OCI-M2 (cell line): ENCODE measurements at regions not wholly inside any gene's neighbourhood (a gene's known extent, or its start where the extent isn't known, plus 50 kb on each side); places are given as distances from the start of the nearest gene placed in this dataset.
"Not testable (repeated sequence)": the region's sequence is repeated elsewhere in the genome, so short reads cannot be mapped to it uniquely, and the experiment has no call there.

Experiments
- DNase-seq: peaks from one replicate; lab custom pipeline; 2025; ENCODE audit not compliant: unreplicated experiment; lab: John Stamatoyannopoulos, UW

- no peak for DNase-seq
Measured at GRCh38 chr14:105853907-105854599, 327.7 kb downstream of the TMEM121 start.

GRCh38 chr14:105854600-105855245 lies 328.3 kb downstream of the TMEM121 start:
- no peak for DNase-seq

GRCh38 chr14:105855246-105855892 lies 329.0 kb downstream of the TMEM121 start:
- no peak for DNase-seq

GRCh38 chr14:105855893-105856675 lies 329.7 kb downstream of the TMEM121 start:
- no peak for DNase-seq

GRCh38 chr14:105856676-105857219 lies 330.4 kb downstream of the TMEM121 start:
- DNase-seq = no peak

GRCh38 chr14:105857220-105857825 lies 330.9 kb downstream of the TMEM121 start:
- DNase-seq = no peak

- no peak for DNase-seq
Measured at GRCh38 chr14:105857826-105858675, 331.7 kb downstream of the TMEM121 start.

GRCh38 chr14:105858676-105859025 lies 332.3 kb downstream of the TMEM121 start:
- no peak for DNase-seq

GRCh38 chr14:105859073-105859716 lies 332.8 kb downstream of the TMEM121 start:
- not testable (repeated sequence) for DNase-seq

GRCh38 chr14:105859717-105860614 lies 333.6 kb downstream of the TMEM121 start:
- DNase-seq = no peak

- no peak for DNase-seq
Measured at GRCh38 chr14:105860615-105861580, 334.5 kb downstream of the TMEM121 start.

- no peak for DNase-seq
Measured at GRCh38 chr14:105861985-105862465, 335.6 kb downstream of the TMEM121 start.

- no peak for DNase-seq
Measured at GRCh38 chr14:105862581-105863239, 336.3 kb downstream of the TMEM121 start.

GRCh38 chr14:105863296-105864108 lies 337.1 kb downstream of the TMEM121 start:
- DNase-seq = no peak

GRCh38 chr14:105864116-105864515 lies 337.7 kb downstream of the TMEM121 start:
- DNase-seq = no peak
